HG03196 (cell line): ENCODE measurements at regions not wholly inside any gene's neighbourhood (a gene's known extent, or its start where the extent isn't known, plus 50 kb on each side); places are given as distances from the start of the nearest gene placed in this dataset.
"Not testable (repeated sequence)": the region's sequence is repeated elsewhere in the genome, so short reads cannot be mapped to it uniquely, and the experiment has no call there.

Source experiments
- ATAC-seq: cut with Tn5 transposase; IDR thresholded peaks from one replicate; pipeline ENCODE4 v1.9.1; 2021; ENCODE audit not compliant: unreplicated experiment

DNA sequence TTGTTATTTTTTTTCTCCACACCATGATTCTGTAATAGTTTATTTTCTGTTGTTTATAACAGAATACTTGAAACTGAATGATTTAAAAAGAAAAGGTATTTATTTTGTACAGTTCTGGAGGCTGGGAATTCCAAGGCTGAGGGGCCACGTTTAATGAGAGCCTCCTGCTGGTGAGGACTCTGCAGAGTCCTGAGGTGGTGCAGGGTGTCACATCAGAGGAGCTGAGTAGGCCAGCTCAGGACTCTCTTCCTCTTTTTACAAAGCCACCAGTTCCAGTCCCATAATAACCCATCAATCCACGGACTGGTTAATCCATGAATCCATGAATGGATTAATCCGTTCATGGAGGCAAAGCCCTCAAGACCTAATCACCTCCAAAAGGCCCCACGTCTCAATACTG lies 71.6 kb downstream of the TFAP2A start:
- no peak for ATAC-seq

DNA sequence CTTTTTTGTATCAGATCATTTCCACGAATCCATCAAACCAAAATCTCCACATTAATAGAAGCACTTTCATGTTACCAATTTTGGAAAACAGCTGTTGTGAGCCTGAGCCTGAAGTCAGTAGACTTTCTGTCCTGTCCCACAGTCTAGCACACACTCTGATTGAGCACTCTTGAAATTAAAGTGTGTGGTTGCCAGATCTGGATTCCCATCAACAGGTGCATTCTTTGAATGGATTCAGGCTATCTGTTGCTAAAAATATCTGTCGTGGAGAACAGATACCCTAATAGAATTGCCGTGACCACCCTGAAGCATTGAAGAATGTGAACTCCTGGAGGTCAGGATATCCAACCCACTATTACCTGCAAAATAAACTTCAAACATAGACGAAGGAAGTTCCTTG lies 73.3 kb downstream of the TFAP2A start:
- ATAC-seq = no peak

DNA sequence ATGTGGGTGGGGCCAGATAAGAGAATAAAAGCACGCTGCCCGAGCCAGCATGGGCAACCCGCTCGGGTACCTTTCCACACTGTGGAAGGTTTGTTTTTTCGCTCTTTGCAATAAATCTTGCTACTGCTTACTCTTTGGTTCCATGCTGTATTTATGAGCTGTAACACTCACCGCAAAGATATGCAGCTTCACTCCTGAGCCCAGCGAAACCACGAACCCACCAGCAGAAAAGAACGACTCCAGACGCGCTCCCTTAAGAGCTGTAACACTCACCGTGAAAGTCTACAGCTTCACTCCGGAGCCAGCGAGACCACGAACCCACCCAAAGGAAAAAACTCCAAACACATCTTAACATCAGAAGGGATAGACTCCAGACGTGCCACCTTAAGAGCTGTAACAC lies 76.7 kb downstream of the TFAP2A start:
- ATAC-seq = no peak

DNA sequence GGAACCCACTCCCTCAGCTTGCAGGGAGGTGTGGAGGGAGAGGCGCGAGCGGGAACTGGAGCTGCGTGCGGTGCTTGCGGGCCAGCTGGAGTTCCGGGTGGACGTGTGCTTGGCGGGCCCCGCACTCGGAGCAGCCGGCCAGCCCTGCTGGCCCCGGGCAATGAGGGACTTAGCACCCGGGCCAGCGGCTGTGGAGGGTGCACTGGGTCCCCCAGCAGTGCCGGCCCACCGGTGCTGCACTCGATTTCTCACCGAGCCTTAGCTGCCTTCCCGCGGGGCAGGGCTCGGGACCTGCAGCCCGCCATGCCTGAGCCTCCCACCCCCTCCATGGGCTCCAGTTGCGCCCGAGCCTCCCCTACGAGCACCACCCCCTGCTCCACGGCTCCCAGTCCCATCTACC lies 77.5 kb downstream of the TFAP2A start:
- ATAC-seq = not testable (repeated sequence)

DNA sequence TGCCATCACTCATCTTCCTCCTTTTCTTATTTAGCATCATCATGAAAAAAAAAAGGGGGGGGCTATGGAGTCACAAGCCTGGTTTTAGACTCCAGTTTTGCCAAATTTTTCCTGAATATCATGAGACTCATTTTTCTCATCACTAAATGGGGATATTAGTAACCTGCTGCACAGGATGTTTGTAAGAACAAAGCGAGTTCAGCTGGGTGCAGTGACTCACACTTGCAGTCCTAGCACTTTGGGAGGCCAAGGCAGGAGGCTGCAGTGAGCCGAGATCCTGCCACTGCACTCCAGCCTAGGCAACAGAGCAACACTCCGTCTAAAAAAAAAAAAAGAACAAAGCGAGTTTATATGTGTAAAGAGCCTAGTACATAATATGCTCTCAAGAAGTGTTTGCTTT lies 82.8 kb downstream of the TFAP2A start:
- no peak for ATAC-seq

DNA sequence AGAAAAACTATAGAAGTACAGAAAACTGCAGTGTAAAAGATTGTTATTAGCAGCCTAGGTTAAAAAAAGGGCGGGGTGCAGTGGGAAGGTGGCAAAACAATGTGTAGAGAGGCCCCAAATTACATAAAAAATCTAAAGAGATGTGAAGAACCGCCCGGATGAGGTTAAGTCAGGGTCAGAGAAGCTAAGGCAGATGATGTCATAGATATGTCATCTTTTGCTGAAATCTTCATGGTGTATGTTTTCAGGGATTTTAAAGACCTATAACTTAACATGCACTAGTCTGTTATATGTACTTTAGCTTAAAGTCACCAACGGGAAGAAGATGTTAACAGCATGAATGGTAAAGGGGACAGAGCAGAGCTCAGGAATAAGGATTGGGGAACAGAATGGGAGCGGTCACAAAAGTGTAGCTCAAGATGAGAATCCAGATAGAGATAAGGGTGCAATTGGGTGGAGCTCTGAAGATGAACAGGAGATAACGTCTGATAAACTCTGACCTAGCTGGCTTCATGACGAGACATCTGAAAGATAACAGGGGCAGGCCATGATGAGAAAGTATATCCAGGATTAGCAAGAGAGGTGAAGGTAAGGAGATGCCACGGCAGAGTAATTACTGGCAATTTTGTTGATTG lies 83.4 kb downstream of the TFAP2A start:
- ATAC-seq = no peak

DNA sequence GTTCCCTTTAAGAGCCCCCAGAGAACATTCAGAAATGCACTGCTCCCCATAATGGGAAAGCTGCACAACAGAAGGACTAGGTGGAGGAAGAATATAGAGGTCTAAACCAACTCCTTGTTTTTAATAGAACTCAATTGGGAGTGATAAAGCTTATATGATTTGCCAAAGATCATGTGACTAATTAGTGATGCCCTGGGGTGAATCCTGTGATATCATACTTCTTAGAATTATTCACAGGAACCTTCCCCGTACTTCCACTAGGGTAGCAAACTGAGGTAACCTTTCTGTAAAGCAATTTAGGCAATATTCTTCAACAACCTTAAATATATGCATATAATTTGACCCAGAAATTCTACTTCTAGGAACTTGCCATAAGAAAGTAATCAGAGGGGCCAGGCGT lies 84.4 kb downstream of the TFAP2A start:
- no peak for ATAC-seq

DNA sequence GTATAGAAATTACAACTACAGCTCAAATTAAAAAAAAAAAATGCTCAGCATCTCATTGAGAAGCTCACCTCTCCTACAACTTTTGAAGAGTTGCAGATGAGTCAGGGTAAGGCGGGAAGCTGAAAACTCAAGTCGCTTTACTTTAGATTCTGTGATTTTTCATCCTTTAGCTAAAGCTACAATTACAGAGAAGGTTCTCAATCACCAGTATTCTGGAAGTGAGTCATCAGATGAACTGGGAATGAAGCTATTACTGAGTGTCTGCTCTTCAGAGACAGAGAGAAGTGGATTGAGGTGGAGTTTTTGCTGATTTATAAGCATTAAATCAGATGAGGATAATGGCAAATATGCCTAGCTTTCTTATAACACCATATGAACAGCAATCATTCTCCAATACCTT lies 91.9 kb downstream of the TFAP2A start:
- ATAC-seq = no peak

DNA sequence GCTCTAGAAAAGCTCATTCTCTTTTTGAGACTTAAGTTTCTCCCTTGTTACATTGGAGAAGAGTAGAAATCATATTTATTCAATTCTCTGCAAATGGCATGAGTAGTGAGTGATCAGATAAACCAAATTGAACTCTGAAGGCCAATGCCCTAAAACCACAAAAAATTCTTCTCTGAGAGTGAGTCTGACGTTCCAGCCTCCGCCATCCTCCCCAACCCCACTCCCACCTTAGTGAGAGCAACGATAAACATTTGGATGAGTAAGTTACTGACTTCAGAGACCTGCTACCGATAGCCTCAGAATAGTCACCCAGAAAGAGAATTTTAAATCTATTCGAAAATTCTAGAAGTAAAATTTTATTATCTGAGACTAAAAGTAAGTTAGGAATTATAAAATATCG lies 94.6 kb downstream of the TFAP2A start:
- no peak for ATAC-seq

DNA sequence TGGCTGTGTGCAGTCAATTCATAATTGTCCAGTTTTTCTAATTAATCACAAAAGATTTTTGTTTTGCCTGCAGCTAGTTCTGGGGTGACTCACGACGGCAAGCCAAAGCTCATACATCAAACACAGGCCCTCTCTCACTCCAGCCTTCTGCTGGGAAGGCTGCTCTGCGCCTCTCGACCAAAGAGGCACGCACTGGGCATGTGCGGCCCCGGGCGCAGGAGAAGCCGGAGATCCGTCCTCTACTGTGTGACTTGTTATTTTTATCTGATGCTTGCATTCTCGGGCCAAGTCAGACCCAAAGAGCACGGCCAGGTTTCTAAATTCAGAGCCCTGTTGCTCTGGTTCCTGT lies 98.5 kb downstream of the TFAP2A start:
- no peak for ATAC-seq

DNA sequence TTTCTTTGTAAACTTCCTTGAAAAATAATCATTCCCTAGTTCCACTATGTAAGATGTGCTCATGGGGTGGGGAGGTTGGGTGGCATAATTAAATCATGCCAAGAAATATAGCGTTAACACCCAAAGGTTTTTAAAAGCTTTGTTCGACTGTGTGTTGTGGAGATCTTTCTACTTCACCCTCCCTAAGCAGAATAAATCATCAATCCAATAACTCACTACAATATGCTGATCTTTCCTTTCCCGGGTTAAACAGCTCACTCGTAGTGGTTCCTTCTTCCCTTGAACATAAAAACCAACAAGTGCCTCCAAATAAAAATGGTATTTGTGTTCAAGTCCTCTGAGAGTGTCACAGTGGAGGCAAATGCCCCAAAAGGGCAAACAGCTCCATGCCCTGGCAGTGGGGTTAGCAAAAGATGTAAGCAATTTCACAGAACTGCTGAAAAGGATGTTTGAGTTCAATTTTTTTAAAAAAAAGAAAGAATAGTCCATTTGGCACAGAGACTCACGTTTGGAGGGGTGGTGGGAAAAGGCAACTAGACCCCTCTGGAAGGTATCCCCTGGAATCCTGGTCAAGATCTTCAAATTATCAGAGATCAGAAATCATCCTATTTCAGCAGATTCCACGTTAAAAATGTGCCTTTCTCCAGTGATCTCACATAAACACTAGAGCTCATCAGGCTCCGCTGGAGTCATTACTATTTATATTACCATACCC lies 99.1 kb downstream of the TFAP2A start:
- ATAC-seq = no peak

DNA sequence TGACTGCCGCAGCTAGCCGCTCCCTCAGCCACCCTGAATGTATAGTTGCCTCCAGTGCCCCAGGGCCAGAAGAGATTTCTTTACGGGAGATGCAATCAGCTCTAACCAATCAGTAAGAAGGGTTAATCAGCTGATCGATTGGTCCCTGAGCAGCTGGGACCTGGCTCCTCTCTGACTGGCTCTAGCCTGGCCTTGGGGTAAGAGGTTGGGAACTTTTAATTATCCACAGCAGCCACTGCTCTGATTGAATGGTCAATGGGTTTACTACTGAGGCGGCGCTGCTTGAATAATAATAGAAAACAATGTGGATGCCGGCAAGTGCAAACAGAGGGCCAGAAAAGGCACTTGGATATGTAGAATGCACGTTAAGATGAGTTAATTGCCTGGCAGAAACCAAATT lies 99.8 kb downstream of the TFAP2A start:
- ATAC-seq = no peak

DNA sequence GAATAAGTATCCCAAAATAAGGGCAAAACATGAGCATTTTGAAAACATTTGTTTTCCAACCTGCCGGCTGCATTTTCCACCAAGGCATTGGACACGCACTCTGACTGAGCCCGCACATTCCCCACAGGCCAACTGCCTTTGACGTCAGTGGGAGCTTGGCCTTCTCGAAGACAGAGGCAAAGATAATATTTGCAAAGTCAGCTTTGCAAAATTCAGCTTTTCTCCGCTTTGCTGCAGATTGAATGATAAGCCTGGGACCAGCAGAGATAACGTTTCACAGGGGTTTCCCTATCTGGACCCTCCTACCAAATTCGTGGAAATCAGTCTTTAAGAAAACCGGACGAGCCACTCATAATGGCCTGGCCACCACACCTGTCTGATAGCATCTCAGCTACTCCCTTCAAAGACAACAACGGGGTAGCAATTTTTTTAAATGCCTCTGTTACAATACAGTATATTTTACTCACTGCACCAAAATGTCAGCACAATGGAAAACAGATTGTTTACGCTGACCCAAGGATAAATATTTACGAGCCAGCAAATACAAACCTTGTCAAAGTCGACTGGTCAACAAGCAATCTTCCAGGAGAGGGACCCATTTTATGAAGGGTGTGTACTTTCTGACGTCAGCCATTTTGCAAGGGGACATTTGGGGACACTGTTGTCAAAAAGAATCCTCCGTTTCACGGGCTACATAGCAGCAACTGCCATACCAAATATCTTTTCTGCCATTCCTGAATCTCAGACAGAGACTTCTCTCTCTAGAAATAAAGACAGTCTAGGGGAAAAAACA lies 100.5 kb downstream of the TFAP2A start:
- no peak for ATAC-seq

DNA sequence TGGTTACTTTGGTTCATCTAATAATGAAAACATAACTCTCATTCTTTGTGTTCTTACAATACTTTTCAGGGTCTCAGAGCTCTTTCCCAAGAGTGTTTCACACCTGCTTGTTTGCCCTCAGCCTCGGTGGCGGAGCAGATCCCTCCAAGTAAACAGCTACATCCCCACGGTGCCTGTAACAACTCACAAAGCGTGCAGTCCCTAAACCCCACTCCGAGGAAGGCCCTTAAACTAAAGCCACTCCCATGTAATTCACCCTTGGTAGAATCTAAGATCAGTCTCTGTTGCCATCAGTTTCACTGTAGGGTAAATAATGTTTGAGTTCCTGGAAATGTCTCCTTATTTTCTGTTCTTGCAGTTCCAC lies 101.1 kb downstream of the TFAP2A start:
- ATAC-seq = no peak

DNA sequence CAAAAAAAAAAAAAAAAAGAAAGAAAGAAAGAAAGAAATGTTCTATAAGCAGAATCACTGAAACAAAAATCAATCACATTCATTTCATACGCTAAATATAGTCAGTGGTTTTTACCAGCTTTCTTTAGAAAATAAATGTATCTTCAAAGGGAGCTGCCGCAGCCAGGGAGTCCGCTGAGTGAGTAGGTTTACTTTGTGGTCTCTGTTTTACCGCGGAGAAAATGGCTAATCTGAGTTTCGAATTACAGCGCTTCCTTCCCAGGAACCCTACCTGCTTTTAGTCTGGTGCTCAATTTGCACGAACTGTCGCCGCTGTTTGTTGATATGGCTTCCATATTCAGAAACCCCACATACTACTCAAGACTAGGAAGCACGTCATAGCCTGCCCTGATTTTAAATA lies 102.4 kb downstream of the TFAP2A start:
- no peak for ATAC-seq

DNA sequence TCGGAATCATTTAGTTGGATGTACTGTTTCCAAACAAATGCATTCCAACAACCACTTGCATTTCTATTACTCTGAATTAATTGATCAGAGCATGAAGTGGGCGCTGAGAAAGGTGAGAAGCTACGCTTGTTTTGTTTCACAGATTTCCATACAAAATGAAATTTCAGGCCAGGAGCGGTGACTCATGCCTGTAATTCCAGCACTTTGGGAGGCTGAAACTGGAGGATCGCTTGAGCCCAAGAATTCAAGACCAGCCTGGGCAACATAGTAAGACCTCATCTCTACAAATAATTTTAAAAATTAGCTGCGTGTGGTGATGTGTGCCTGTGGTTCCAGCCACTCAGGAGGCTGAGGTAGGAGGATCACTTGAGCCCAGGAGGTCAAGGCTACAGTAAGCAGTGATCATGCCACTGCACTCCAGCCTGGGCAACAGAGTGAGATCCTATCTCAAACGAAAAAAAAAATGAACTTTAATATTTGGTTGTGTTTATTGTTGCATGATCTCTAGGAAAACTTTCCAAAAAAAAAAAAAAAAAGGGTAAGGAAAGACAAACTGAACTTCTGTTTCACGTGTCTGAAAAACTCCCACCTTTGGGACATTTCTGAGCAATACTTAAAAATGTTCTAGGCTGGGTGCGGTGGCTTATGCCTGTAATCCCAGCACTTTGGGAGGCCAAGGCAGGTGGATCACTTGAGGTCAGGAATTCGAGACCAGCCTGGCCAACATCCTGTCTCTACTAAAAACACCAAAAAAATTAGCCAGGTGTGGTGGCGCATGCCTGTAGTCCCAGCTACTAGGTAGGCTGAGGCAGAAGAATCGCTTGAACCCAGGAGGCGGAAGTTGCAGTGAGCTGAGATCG lies 103.1 kb downstream of the TFAP2A start:
- ATAC-seq = not testable (repeated sequence)

DNA sequence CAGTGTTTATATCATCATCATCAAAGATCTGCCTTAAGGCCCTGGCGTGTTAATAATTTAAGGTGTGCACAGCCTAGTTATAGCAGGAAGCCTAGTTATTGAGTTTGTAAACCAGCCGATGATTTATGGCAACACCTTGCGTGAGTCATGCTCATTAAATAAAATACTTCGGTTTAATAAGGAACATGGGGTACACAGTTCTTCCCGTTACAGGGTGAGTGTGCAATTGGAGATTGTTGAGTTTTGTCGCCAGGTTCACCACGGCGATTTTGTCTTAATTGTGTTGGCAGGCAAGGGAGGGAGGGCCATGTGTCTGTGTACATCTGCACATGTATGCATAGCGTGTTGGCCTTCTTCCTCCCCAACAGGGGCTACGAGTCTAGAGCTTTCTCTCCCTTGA lies 104.0 kb downstream of the TFAP2A start:
- no peak for ATAC-seq

DNA sequence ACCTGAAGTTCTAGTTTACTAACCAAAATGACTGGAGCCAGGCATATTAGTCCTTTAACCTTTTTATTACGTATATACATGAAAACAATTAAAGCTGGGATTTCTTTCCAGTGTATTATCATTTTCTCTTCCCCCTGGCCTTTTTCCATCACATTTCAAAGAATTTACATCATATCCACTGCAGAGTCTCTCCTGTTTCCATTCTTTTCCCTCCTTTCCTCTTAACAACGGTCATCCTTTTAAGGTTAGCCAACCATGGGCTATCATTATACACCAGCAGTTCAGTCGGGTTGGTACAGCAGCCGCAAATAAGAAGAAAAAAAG lies 104.6 kb downstream of the TFAP2A start:
- ATAC-seq = no peak

DNA sequence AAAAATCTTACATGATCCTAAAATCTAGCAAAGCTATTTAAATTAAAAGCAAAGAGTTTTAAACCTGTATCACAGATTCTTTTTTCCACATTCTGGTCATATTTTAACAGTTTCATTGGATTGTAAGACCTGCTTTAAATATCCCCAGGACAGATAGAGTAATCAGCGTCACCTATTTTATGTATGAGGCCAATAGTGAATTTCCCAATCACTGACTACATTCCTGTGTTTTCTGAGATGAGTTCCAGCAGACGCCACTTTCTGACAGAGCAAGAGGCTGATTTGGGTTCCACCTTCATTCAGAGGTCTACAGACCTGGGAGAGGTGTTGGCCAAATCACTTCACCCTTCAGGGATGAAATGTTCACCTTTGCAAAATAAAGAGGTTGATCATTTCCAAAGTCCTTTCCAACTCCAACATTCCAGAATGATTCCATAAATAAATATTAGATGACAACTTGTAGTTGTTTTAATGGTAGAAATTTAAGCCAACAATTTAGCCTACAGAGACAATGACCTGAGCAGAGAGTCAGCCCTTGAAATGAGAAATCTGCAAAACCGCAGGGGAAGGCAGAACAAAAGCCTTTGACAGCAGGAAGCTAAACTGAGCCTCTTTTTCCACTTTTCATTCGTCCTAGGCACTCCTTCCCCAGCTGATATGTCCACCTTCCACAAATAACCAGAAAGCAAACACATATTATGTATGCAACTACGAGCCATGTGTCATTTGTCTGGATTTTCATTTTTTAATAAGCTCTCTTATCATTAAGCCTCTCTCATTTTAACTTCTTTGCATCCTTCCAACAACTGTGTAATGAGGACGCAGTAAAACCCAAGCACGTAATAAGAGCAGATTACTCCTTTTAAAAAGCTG lies 105.2 kb downstream of the TFAP2A start:
- no peak for ATAC-seq

DNA sequence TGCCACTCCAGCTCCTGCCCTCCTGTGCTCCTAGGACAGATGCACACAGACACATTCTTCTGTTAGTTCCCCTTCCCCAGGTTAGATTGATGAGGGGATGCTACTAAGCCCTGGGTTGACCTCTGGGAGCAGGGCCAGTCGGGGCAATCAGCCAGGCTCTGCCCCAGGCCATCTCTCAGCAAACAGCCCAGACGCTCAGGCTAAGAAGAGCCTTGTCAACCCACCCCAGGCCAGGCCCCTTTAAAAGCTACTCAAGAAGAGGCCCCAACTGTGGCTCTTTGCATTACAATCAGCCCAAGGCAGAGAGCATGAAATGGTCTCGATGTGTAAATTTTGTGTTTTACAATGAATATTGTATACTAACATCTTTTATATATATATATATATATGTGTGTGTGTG lies 107.4 kb downstream of the TFAP2A start:
- ATAC-seq = no peak

DNA sequence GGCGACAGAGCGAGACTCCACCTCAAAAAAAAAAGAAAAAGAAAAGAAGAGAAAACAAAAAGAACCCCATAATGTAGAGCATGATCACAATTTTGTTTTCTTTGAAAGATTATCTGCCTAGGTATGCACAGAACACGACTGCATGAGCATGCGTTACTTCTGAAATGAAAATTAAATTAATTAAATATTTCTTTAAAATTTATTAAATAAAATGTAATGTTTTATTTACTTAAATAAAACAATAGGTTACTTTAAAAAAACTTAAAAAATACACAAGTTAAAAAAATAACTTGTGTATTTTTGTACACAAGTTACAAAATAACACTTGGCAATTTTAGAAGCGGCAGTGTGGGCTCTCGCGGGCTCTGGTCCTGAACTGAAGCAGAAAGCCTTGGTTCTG lies 107.8 kb downstream of the TFAP2A start:
- ATAC-seq = no peak
